HG02678 (cell line): ENCODE measurements at regions not wholly inside any gene's neighbourhood (a gene's known extent, or its start where the extent isn't known, plus 50 kb on each side); places are given as distances from the start of the nearest gene placed in this dataset.
A peak's percentile ranks its signal among the peaks of the same experiment; 100 is the strongest.
"Not testable (repeated sequence)": the region's sequence is repeated elsewhere in the genome, so short reads cannot be mapped to it uniquely, and the experiment has no call there.

Experiments used
- ATAC-seq: cut with Tn5 transposase; IDR thresholded peaks from one replicate; pipeline ENCODE4 v1.9.1; 2021; ENCODE audit warnings: mild to moderate bottlenecking, moderate library complexity; ENCODE audit not compliant: unreplicated experiment

DNA sequence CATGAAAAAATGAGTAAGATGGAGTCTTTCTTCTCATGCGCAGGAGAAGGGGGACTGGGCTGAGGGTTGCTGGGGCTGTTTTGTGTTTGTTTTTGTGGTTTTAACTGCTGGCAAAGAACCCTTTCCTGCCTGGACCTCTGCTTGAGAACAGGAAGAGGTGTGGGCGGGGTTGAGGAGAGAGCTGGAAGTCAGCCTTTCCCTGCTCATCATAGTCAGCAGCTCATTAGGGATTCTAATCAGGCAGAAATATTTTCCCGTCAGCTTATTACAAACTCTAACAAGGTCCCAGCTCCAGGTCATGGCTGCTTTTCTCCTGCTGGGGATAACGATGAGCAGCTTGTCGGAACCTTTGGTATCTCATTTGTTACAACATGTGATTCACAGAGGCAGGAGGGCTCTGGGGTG, 185.0 kb upstream of the NRXN3 start:
- ATAC-seq, result no peak

DNA sequence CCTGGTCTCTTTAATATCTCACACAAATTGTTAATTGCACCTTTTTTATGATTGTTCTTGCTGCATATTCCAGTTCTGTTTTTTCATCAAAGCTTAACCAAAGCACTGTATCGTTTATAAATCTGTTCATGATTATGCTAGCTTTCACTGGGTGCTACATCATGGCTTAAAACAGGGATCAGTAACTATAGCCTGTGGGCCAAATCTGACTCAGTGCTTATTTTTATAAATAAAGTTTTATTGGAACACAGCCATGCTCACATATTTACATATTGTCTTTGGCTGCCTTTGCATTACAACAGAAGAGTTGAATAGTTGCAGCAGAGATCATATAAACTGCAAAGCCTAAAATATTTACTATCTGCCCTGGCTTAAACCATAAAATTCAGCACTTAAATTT, 183.4 kb upstream of the NRXN3 start:
- ATAC-seq, result no peak

DNA sequence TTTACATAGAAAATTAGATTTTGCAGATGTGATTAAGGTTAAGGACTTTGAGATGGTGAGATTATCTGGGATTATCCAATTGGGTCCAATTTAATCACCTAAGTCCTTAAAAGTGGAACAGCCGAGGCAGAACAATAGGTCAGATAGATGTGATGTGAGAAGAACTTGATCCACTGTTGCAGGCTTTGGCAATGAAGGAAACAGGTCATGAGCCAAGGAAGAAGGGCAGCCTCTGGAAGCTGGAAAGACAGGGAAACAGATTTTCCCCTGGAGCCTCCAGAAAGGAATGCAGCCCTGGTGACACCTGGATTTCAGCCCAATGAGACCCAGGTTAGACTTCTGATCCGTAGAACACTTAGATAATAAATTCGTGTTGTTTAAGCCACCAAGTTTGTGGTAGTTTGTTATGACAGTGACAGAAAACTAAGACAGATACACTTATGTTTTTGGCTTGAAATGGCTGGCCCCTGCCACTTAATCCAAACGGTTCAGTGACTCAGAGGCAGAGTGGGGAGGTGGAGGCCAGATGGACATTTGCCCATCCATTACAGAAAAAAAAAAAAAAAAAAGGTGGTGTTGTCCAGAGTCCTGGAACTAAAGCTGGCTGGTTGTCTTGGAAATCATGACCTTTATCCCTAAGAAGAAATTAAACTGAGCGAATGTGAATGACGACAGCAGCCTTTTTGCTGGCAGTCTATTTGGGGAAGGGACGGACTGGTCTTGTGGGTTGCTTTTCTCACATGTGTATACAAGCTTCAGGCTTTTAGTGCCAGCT, 181.9 kb upstream of the NRXN3 start:
- no peak for ATAC-seq

DNA sequence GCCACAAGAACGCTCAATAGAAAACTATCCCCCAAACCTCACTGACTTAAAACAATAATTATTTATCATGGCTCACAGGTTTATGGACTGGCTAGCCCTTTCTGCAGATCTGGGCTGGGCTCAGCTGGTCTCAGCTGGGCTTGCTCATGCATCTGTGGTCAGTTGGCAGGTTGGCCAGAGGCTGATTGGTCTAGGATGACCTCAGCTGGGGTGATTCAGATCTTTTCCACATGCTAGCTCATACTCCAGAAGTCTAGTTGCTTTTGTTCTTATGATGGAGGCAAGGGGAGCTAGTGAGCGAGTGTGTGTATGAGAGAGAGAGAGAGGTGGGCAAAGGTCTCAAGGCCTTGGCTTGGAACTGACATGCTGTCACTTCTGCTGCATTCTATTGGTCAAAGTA, 181.2 kb upstream of the NRXN3 start:
- ATAC-seq, result no peak

DNA sequence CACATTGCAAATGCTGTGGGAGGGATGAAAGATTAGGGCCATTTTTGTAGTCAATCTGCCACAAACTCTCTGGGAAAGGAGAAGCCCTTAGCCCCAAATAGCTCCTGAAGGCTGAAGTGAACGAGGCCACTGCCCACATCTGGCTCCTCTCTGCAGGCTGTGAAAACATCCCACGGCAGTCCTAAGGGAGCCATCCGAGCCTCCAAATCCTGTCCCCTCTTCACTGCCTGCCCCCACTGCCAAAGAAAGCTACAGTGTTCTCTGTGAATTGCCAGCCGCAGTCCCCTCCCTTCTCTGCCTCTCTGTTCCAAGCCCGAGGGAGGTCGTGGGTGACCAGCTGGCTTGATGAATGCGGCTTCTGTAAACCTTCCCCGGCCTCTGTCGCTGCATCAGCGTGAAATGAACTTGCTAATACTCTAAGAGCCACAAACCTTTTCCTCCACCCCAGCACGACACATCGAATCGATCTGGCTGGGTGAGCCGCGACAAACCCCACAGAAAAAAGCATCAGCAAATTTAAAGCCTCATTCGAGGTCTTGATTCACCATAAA, 180.7 kb upstream of the NRXN3 start:
- ATAC-seq, result no peak

DNA sequence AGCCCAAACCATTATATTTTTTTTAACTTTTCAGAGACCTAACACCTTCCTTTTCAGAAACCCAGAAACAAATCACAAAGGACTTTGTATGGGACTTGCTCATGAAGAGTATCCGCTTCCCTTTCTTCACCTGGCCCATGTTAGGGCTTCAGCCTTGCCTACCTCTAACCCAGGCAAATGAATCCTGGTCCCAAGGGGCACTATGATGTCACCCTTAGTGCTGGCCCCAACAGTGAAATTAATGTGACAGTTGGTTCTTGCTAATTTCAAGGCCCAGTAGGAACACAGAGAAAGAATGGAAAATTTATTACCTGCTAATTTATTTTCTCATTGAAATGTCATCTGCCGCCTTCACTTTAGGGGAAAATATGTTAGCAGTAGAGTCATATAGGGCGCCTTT, 179.8 kb upstream of the NRXN3 start:
- ATAC-seq, result no peak

DNA sequence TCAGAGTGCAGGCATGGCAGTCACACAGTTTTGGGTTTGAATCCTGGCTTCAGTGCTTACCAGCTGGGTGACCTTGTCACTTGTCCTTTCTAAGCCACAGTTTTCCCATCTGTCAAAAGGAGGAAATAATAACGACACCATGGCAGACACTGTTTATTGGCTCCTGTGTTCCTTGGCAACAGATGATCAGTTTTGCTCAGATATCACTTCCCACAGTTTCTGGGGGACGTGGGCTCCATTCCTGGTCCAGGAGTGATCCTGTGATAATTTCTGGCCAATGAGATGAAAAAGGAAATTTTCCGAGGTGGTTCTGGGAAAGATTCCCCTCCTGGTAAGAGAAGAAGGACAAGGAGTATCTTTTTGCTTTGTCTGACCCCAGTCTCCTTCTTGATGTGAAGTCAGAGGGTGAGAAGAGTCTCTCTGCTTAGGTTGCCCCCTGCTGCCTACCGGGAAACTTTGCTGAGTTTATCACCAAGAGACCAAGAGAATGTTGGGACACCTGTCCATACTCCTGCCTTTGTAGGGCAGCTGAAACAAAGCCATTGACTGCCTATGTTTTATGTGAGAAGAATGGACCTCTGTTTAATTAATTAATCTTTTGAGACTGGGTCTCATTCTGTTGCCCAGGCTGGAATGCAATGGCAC, 178.9 kb upstream of the NRXN3 start:
- no peak for ATAC-seq

DNA sequence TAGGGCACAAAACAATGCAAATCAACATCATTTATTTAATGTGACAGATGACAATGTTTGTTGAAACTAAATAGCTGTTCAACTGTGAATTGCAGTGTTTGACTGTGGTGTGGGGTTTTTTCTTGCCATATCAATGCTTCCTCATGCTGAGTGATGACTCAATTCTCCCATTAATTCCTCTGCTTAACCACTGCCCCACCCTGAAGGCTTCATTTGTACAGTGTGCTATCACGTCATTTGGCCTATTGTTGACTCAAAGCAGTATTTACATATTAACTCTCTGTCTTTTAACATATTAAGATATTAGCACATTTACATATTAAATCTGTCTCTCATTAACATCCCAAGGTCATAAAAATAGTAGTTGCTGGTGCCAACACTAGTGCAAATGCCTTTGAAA, 164.8 kb upstream of the NRXN3 start:
- ATAC-seq, result peak; percentile 81

DNA sequence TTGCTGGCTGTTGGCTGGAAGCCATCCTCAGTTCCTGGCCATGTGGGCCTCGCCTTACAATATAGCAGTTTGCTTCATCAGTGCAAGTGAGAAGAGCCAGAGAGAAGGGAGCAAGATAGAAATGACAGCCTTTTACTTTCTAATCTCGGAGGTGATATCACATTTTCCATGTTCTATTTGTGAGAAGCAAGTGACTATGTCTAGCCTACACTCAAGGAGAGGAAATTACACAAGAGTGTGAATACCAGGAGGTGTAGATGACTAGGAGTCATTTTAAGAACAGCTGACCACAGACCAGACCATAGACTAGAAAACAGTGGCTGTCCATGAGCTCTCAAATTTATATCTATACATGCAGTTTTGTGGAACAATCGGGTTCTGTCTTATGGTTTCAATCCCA, 163.0 kb upstream of the NRXN3 start:
- no peak for ATAC-seq

DNA sequence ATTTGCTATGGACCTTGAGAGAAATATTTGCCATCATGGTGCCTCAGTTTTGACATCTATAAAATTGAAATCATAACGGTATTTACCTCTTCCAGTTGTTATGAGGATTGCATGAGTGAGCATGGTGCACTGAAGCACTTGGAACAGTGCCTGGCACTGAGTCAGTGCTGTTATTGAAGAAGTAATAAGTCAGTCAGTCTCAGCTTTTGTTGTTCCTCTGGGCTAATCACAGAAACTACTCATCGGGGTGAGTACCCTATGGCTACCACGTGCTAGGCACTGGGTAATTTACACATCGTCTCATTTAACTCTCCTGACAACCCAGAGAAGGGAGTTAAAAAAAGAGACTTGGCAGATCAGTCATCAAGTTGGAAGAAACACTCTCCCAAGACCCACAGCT, 159.5 kb upstream of the NRXN3 start:
- no peak for ATAC-seq

DNA sequence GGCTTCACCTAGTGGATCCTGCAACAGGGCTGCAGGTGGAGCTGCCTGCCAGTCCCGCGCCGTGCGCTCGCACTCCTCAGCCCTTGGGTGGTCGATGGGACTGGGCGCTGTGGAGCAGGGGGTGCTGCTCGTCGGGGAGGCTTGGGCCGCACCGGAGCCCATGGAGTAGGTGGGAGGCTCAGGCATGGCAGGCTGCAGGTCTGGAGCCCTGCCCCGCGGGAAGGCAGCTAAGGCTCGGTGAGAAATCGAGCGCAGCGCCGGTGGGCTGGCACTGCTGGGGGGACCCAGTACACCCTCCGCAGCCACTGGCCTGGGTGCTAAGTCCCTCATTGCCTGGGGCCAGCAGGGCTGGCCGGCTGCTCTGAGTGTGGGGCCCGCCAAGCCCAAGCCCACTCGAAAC, 156.3 kb upstream of the NRXN3 start:
- not testable (repeated sequence) for ATAC-seq

DNA sequence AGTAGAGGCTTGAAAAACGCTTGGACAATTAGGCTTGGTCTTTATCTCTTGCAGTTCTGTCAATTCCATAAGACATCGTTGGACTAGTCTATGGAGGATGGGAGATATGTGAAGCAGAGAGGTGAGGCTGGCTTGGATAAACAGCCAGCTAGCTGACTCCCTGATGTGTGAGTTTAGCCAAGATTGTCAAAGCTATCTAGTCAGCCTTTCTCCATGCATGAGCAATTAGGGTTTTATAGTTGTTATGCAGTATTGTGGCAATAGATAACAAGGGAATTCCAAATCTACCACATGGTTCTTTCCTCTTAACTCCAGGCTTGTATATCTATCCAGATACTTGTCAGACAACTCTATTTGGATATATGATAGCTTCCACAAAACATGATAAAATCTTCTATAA, 153.6 kb upstream of the NRXN3 start:
- no peak for ATAC-seq

DNA sequence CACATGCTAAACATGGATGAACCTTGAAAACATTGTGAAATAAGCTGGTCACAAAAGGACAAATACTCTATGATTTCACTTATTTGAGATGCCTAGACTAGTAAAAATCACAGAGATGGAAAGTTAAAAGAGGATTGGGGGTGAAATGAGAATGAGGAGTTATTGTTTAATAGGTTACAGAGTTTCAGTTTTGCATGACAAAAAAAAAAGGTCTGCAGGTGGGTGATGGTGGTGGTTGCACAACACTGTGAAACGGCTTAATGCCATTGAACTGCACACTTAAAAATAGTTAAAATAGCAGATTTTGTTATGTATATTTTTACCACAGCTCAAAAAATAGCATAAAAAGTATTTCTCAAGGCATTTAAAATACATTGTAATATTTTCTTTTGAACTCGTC, 151.9 kb upstream of the NRXN3 start:
- ATAC-seq, result no peak

DNA sequence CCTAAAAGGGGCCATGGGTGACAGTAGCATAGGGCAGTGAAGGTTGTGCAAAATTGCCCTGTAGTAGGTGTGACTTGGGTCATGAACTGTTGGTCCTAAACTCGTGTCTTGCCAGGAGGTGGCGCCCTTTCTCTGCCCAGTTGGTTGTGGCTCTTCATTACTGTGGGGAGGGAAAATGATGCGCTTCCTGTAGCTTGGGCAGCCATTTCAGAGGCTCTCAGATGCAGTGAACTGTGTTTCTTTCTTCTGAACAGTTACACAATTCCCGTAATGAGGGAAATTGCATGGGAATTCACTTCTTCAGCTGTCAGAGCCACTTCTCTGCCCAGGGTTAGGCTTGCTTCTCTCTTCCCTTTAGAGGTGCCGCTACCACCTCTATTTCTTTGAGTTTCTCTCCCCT, 148.1 kb upstream of the NRXN3 start:
- ATAC-seq, result no peak

DNA sequence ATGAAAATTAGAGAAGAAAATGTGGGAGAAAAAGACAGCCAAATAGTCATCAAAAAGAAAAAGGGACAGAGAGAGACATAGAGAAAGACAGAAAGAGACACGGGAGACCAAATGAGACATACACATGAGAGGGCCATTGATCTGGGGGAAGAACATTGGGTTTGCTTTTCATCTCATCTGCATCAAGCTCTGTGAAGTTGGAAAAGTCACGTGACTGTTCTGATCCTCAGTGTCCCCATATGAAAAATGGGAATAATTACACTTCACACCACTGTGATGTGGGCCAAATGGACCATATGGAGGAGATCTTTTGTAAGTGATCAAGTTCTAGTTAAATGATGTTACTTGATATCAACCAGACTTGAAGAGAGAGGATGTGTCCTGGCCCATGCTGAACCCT, 147.1 kb upstream of the NRXN3 start:
- no peak for ATAC-seq

DNA sequence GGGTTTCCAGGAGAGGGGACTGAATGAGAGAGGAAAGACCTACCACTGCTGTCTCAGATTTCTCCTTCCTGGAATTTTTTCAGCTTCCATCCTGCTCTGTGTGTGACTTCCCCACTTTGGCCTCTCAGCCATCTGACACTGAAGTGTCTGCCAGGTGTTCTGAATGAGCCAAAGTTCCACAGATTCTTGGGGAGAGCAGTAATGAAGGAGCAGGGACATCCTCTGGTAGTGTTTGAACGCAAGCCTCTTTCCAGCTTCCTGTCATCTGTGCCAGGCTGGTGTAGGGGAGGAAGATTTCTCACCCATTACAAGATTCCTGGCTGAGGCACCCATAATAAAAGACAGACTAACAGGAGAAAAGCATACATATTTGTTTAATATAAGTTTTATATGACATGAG, 141.7 kb upstream of the NRXN3 start:
- ATAC-seq, result no peak

DNA sequence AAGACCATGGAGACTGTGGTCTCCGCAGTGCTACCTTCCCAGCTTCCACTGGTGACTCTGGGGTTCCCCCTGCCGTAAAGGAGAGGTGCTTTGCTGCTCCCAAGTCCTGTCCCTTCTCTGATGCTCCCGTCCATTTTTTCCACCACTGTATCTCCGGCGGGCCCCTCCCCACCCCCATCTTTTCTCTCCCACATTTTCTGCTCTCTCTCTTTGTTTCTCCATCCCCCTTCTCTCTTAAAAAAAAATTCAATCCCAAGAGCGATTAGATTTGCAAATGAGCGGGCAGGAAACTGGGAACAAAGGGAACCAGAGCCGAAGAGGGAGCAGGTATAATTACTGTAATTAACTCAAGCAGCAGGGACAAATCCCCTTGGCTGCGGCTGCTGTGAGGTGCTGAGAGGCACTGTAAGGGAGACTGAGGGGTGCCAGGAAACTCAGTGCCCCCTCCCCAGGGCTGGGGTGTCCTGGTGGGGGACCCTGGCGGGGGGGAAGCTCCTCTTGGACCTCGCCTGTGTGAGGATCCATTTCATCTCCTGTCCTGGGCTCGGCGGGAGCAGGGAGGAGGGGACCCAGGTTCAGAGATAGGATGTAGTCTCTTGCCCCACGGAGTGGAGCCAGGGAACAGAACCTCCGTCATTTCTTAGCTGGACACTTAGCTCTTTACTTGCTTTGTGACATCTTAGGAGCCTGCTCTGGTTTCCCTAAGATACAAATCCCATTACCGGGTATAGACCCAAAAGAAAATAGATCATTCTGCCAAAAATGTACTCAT, 140.4 kb upstream of the NRXN3 start:
- no peak for ATAC-seq

DNA sequence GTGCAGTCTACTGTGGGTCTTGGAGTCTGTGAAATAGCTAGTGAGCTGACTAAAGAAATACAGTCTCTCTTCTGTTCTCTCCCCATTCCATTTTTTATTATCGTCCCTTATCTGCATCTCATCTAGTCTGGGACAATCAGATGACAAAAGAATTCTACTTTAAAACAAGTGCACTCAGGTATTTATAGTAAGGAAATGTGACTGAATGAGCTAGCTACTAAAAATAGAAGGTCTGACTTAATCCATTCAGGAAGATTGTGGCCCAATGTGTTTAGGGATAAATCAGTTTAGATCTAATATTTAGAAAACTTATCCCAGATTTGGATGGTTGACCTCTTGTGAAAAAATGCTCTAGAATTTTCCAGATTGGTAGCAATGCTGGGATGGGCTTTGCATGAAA, 126.8 kb upstream of the NRXN3 start:
- no peak for ATAC-seq

DNA sequence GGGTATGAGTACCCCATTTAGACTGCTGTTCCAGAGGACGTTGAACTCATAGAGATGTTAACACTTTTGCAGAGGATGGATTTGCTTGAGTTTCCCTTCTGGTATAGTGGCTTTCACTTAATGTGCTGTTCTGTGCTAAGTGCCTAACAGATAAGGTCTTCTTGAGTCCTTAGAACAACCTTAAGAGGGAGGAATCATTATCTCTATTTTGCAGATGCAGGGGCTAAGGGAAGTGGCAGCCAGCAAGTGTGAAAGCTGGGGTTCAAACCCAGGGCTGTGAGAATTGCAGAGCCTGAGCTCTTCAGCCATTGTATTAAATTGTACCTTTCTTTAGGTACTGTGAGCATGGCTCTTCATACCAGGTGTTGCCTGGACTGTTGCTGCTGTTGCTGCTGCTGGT, 122.1 kb upstream of the NRXN3 start:
- no peak for ATAC-seq

DNA sequence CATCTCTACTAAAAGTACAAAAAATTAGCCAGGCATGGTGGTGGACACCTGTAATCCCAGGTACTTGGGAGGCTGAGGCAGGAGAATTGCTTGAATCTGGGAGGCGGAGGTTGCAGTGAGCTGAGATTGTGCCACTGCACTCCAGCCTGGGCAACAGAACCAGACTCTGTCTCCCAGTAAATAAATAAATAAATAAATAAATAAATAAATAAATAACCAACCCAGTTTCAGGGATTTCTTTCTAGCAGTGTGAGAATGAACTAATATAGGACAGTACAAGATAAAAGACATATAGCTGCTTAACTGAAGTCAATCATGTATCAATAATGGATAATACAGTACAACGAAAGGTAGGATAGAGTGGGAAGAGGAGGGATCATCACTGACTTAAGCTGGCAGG, 113.3 kb upstream of the NRXN3 start:
- not testable (repeated sequence) for ATAC-seq

DNA sequence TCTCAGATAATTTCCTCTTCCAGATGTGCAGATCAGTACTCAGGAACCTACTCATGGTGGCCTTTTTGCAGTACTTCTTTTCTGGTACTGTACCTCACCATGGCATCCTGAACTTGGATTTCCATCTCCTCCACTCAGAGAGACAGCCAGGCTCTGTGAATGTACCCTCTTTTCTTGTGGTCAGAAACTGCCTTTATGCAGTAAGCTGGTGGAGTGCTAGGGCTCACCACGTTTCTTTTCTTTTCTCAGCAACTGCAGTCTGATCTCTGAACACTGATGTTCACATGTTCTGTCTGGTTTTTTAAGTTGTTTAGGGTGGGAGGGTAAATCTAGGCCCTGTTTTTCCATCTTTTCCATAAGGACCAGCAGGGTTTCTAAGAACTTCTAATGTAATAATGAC, 99.8 kb upstream of the NRXN3 start:
- ATAC-seq, result no peak

DNA sequence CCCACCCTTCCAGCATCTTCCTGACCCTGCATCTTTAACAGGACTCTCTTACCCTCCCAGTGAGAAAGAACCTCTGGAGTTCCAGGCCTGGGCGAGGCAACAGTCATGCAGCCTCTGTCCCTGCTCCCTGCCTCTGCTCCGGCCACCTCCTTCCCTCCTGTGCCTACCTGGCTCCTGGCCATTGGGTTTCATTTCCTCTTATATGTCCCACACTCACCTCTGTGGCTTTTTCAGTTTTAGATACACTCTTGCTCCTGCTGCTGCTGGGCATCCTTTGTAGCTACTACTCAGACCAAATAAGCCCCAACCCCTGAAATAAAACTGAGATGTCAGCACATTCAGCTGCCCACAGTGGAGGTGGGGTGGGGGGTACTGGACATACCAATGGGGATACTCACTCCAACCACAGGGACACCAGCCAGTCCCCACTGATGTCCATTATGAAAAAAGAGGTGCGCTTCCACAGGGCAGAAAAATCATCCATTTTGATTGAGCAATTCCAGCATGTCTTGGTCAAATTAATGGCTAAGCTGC, 99.1 kb upstream of the NRXN3 start:
- no peak for ATAC-seq
